D721Med (cell line): ENCODE measurements at regions not wholly inside any gene's neighbourhood (a gene's known extent, or its start where the extent isn't known, plus 50 kb on each side); places are given as distances from the start of the nearest gene placed in this dataset.
A peak's percentile ranks its signal among the peaks of the same experiment; 100 is the strongest.

Source experiments
- DNase-seq: peaks from one replicate; pipeline ENCODE4 v3.0.0; 2011; ENCODE audit warnings: low spot score; ENCODE audit not compliant: insufficient read length
- FAIRE-seq: peaks from 2 replicates; lab custom pipeline; 2011; peaks lifted over from hg19 to GRCh38; lab: Jason Lieb, UNC
- CTCF ChIP-seq: IDR thresholded peaks from 2 replicates; pipeline ENCODE4 v1.5.1; 2012; ENCODE audit warnings: mild to moderate bottlenecking, control low read depth; ENCODE audit not compliant: insufficient read depth; ENCODE audit errors: missing control alignments

GRCh38 chr13:34201050-34201913 lies 383.3 kb downstream of the RFC3 start:
- no peak for TF ChIP-seq CTCF
- DNase-seq: no peak
- no peak for FAIRE-seq

GRCh38 chr13:34207334-34207733 lies 389.4 kb downstream of the RFC3 start:
- no peak for DNase-seq
- TF ChIP-seq CTCF: no peak
- peak; percentile 61 for FAIRE-seq

- FAIRE-seq (peak; percentile 21), DNase-seq (no peak)
- TF ChIP-seq CTCF: no peak
These were observed 389.9 kb downstream of the RFC3 start for GRCh38 chr13:34207872-34208271.

- DNase-seq (no peak), FAIRE-seq (peak; percentile 6)
- TF ChIP-seq CTCF: no peak
These were observed 390.4 kb downstream of the RFC3 start for GRCh38 chr13:34208336-34208735.

GRCh38 chr13:34210341-34210740 lies 392.4 kb downstream of the RFC3 start:
- no peak for DNase-seq
- TF ChIP-seq CTCF: no peak
- FAIRE-seq: no peak

- no peak for DNase-seq
- no peak for FAIRE-seq
- TF ChIP-seq CTCF: no peak
These were observed 396.7 kb downstream of the RFC3 start for GRCh38 chr13:34214686-34215085.

GRCh38 chr13:34216256-34216655 lies 398.3 kb downstream of the RFC3 start:
- DNase-seq (no peak), FAIRE-seq (no peak)
- TF ChIP-seq CTCF: no peak
